Stomach (tissue), 4 donors: ENCODE measurements at regions not wholly inside any gene's neighbourhood (a gene's known extent, or its start where the extent isn't known, plus 50 kb on each side); places are given as distances from the start of the nearest gene placed in this dataset.

Experiments
- CTCF ChIP-seq, 7 experiments: fragments of 450-650 bp in 4 of 7; fragments of 200-600 bp in 3 of 7; sonication (generic) in 3 of 7; IDR thresholded peaks; one replicate each; pipeline ENCODE4 v1.5.1; 2016 to 2019; ENCODE audit warnings: antibody characterized with exemption in 7 of 7, control low read depth in 2 of 7, mild to moderate bottlenecking in 1 of 7
- POLR2A ChIP-seq, 4 donors: fragments of 450-650 bp; IDR thresholded peaks; one replicate each; pipeline ENCODE4 v1.6.1; 2016; ENCODE audit warnings: antibody characterized with exemption in 4 of 4, control low read depth in 2 of 4, mild to moderate bottlenecking in 1 of 4, moderate library complexity in 1 of 4
- POLR2AphosphoS5 ChIP-seq, 3 donors: sonication (generic); formaldehyde crosslinking; IDR thresholded peaks; one replicate each; pipeline ENCODE4 v1.6.1; 2016; ENCODE audit warnings: antibody characterized with exemption in 3 of 3

GRCh38 chr16:79543219-79543618 is 57.3 kb downstream of the MAF start:
- TF ChIP-seq CTCF (IDR thresholded peaks at IDR 0.05) (no peak), POLR2A (IDR thresholded peaks at IDR 0.05) (no peak), POLR2AphosphoS5 (IDR thresholded peaks at IDR 0.05) (no peak)
